HCT116 (cell line): ENCODE measurements at regions not wholly inside any gene's neighbourhood (a gene's known extent, or its start where the extent isn't known, plus 50 kb on each side); places are given as distances from the start of the nearest gene placed in this dataset.

Experiments
- ATAC-seq: fragments of 200-7000 bp; cut with Tn5 transposase; 2 replicates; pipeline ENCODE4 v1.9.1; 2020; ENCODE audit warnings: mild to moderate bottlenecking, moderate library complexity
- BruUV-seq: library from RNA; stranded (reverse); fragments of 400-500 nt; replicated peaks from 2 replicates; lab custom pipeline; 2021; lab: Mats Ljungman, UMichigan
- CTCF ChIA-PET: fragments of 300-600 bp; sonication (Branson Sonifier 250); formaldehyde crosslinking; loops from one replicate; lab custom pipeline; 2021; ENCODE audit warnings: antibody characterized with exemption; lab: Charles Lee
- POLR2A ChIA-PET: fragments of 300-600, 350-600 bp; sonication (Branson Sonifier 250); formaldehyde crosslinking; loops from one replicate; lab custom pipeline; 2021; ENCODE audit warnings: antibody characterized with exemption; lab: Charles Lee
- RAD21 ChIA-PET, 2 experiments: fragments of 300-600 bp; sonication (Branson Sonifier 250); formaldehyde crosslinking; loops; one replicate each; lab custom pipeline; 2023; ENCODE audit warnings: low total read pairs in 2 of 2; ENCODE audit not compliant: uncharacterized antibody in 2 of 2, unreplicated experiment in 2 of 2, low non-redundant PET in 1 of 2; lab: Charles Lee
- DNase-seq: peaks from one replicate; pipeline ENCODE4 v3.0.0-alpha.2; 2010; ENCODE audit warnings: low read depth, low spot score
- H2AFZ ChIP-seq: fragments of 200-600 bp; shearing (Covaris generic), sonication (generic); 2 replicates; pipeline ENCODE4 v1.6.1; 2017; ENCODE audit warnings: low read depth, mixed run types, mixed read lengths, antibody characterized with exemption, low read length; ENCODE audit not compliant: poor library complexity, severe bottlenecking
- H3K27ac ChIP-seq: 2 replicates; pipeline ENCODE4 v1.5.1; 2012; ENCODE audit warnings: low read depth, low read length
- H3K27me3 ChIP-seq: fragments of 200-600 bp; sonication (generic); 2 replicates; pipeline ENCODE4 v1.6.1; 2016; ENCODE audit warnings: mixed run types, low read length, mixed read lengths; ENCODE audit not compliant: insufficient read depth
- H3K36me3 ChIP-seq, 2 experiments: fragments of 200-500 bp in 1 of 2; fragments of 200-600 bp in 1 of 2; sonication (Bioruptor generic) in 1 of 2; sonication (generic) in 1 of 2; 2 replicates each; pipeline versions ENCODE4 v1.5.1 to v1.6.1; 2014 to 2016; ENCODE audit warnings: low read length in 2 of 2, inconsistent platforms in 1 of 2, mixed read lengths in 1 of 2, mixed run types in 1 of 2; ENCODE audit not compliant: insufficient read depth in 2 of 2, control insufficient read depth in 1 of 2
- H3K4me1 ChIP-seq, 2 experiments: fragments of 200-600 bp in 1 of 2; sonication (generic) in 1 of 2; 2 replicates each; pipeline versions ENCODE4 v1.5.1 to v1.6.1; 2012 to 2017; ENCODE audit warnings: low read length in 2 of 2, inconsistent platforms in 1 of 2, mild to moderate bottlenecking in 1 of 2, mixed read lengths in 1 of 2, mixed run types in 1 of 2, moderate library complexity in 1 of 2; ENCODE audit not compliant: insufficient read depth in 2 of 2, control insufficient read depth in 1 of 2
- H3K4me2 ChIP-seq: fragments of 200-600 bp; sonication (generic); 2 replicates; pipeline ENCODE4 v1.6.1; 2017; ENCODE audit warnings: mixed run types, low read length, mixed read lengths
- H3K4me3 ChIP-seq, 2 experiments: fragments of 200-600 bp in 1 of 2; sonication (generic) in 1 of 2; replicated peaks in 1 of 2; 2 replicates each; pipeline ENCODE4 v1.5.1; 2011 to 2016; ENCODE audit warnings: low read length in 2 of 2, control low read depth in 1 of 2, low read depth in 1 of 2, mild to moderate bottlenecking in 1 of 2, mixed read lengths in 1 of 2, mixed run types in 1 of 2
- H3K79me2 ChIP-seq: fragments of 200-600 bp; sonication (generic); 2 replicates; pipeline ENCODE4 v1.6.1; 2017; ENCODE audit warnings: mild to moderate bottlenecking, mixed run types, low read length, moderate library complexity, mixed read lengths; ENCODE audit not compliant: insufficient read depth
- H3K9ac ChIP-seq: fragments of 200-600 bp; sonication (generic); 2 replicates; pipeline ENCODE4 v1.6.1; 2016; ENCODE audit warnings: low read length, mixed read lengths
- H3K9me2 ChIP-seq: fragments of 200-600 bp; sonication (generic), shearing (Covaris generic); 2 replicates; pipeline ENCODE4 v1.6.1; 2017; ENCODE audit warnings: mixed run types, mild to moderate bottlenecking, moderate library complexity; ENCODE audit not compliant: insufficient read depth
- H3K9me3 ChIP-seq, 2 experiments: fragments of 200-500 bp in 1 of 2; fragments of 200-600 bp in 1 of 2; sonication (Bioruptor generic) in 1 of 2; sonication (generic) in 1 of 2; 2 replicates each; pipeline ENCODE4 v1.6.1; 2014 to 2017; ENCODE audit warnings: low read length in 2 of 2, mixed read lengths in 2 of 2, inconsistent platforms in 1 of 2, low read depth in 1 of 2, mild to moderate bottlenecking in 1 of 2, mixed run types in 1 of 2, moderate library complexity in 1 of 2; ENCODE audit not compliant: control insufficient read depth in 1 of 2, insufficient read depth in 1 of 2
- H4K20me1 ChIP-seq: fragments of 200-600 bp; sonication (generic), shearing (Covaris generic); 2 replicates; pipeline ENCODE4 v1.6.1; 2017; ENCODE audit warnings: mixed run types, mild to moderate bottlenecking, moderate library complexity; ENCODE audit not compliant: insufficient read depth
- CEBPB ChIP-seq: IDR thresholded peaks from 2 replicates; pipeline ENCODE4 v1.6.1; 2012; ENCODE audit warnings: low read depth
- ELF1 ChIP-seq: IDR thresholded peaks from 2 replicates; pipeline ENCODE4 v1.6.1; 2012; ENCODE audit warnings: low read depth, borderline replicate concordance
- EZH2 ChIP-seq: fragments of 200-600 bp; sonication (generic); IDR thresholded peaks from 2 replicates; pipeline ENCODE4 v1.6.1; 2017; ENCODE audit warnings: antibody characterized with exemption, mixed run types
- FOSL1 ChIP-seq: IDR thresholded peaks from 2 replicates; pipeline ENCODE4 v1.6.1; 2012; ENCODE audit warnings: low read depth
- JUND ChIP-seq: IDR thresholded peaks from 2 replicates; pipeline ENCODE4 v1.6.1; 2012
- POLR2A ChIP-seq: IDR thresholded peaks from 2 replicates; pipeline ENCODE4 v1.7.0; 2011; ENCODE audit warnings: borderline replicate concordance; ENCODE audit not compliant: insufficient read depth, insufficient read length; ENCODE audit errors: extremely low read depth
- POLR2AphosphoS5 ChIP-seq: IDR thresholded peaks from 2 replicates; pipeline ENCODE4 v1.6.1; 2011; ENCODE audit warnings: mild to moderate bottlenecking, low read depth, low read length, moderate library complexity
- SP1 ChIP-seq: IDR thresholded peaks from 2 replicates; pipeline ENCODE4 v1.6.1; 2012; ENCODE audit warnings: low read depth
- TCF7L2 ChIP-seq: IDR thresholded peaks from 2 replicates; pipeline ENCODE4 v1.7.0; 2011; ENCODE audit warnings: borderline replicate concordance, inconsistent platforms; ENCODE audit not compliant: insufficient read depth, insufficient read length; ENCODE audit errors: extremely low read depth
- YY1 ChIP-seq: IDR thresholded peaks from 2 replicates; pipeline ENCODE4 v1.6.1; 2011; ENCODE audit warnings: low read length, low read depth, moderate library complexity, mild to moderate bottlenecking; ENCODE audit not compliant: insufficient replicate concordance; ENCODE audit errors: extremely low read depth
- ZFX ChIP-seq: fragments of 450-650 bp; IDR thresholded peaks from 2 replicates; pipeline ENCODE4 v1.6.1; 2017
- intact Hi-C: fragments of 100-400 bp; cut with micrococcal nuclease; formaldehyde crosslinking; loops from 2 replicates; pipeline ENCODE4 v1.10.0; 2022
- TF ChIP-seq, protein P1 (sequence below): IDR thresholded peaks from 2 replicates; pipeline ENCODE4 v1.6.1; 2012
- TF ChIP-seq, protein P2 (sequence below): IDR thresholded peaks from 2 replicates; pipeline ENCODE4 v1.6.1; 2011; ENCODE audit warnings: mild to moderate bottlenecking, low read length, moderate library complexity; ENCODE audit not compliant: insufficient replicate concordance; ENCODE audit errors: extremely low read depth

DNA sequence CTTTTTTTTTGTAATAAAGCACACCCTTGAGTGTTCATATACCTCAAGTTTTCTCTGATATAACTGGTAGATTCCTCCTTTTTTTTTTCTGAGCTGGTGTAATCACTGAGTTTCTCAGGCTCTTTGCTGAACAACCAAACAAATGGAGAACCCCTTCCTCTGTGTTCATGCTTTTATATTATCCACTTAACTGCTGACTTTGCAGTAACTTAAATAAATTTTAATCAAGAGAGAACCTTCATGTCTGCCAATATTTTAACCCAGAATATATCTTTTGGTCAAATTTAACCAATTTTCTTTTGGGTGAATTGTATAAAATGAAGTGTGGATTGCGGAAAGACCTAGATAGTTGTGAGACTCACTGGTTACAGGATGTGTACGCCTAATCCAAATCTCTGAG, 833.0 kb upstream of the COX7C start:
- no peaks in the 10 kb centered on the region for H3K36me3 ChIP-seq
- no peaks in the 10 kb centered on the region for H3K79me2 ChIP-seq
- H3K4me2 ChIP-seq: no peak overlapping the region
- TF ChIP-seq ZFX (no peak), YY1 (no peak)
- ATAC-seq (no peak), DNase-seq (no peak)
- no peak overlapping the region for H3K4me3 ChIP-seq
- H3K27me3 ChIP-seq: no peaks in the 10 kb centered on the region
- BruUV-seq: no TSS peak
- POLR2A ChIA-PET: no interaction called here
- CTCF ChIA-PET: no interaction called here
- no peaks in the 10 kb centered on the region for H3K9me2 ChIP-seq
- H3K9ac ChIP-seq: no peak overlapping the region
- no peaks in the 10 kb centered on the region for H3K9me3 ChIP-seq
- no peaks in the 10 kb centered on the region for H4K20me1 ChIP-seq
- RAD21 ChIA-PET: no interaction called here
- no peak overlapping the region for H3K27ac ChIP-seq
- H3K4me1 ChIP-seq: no peaks in the 10 kb centered on the region
- intact Hi-C loops: no loop called here
- no peak overlapping the region for H2AFZ ChIP-seq

DNA sequence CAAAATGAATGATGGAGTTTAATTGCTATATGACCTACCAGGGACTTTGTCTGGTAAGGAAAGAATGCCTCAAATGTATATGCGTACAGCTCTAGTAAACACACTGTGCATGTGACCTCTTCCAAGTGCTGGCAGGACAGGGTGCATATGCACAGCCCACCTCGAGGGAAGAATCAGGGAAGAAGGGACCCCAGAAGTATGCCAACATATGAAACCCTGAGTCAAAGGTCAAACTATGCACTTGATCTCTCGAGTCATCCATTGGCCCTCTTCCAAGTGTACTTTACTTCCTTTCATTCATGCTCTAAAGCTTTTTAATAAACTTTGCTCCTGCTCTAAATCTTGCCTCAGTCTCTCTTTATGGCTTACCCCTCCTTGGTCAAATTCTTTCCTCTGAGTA, 804.6 kb upstream of the COX7C start:
- no TSS peak for BruUV-seq
- no peak overlapping the region for H3K9ac ChIP-seq
- H3K27ac ChIP-seq: no peak overlapping the region
- no peaks in the 10 kb centered on the region for H3K9me3 ChIP-seq
- no peaks in the 10 kb centered on the region for H4K20me1 ChIP-seq
- H3K4me1 ChIP-seq: no peaks in the 10 kb centered on the region
- no peaks in the 10 kb centered on the region for H3K27me3 ChIP-seq
- DNase-seq (no peak), ATAC-seq (no peak)
- no peak overlapping the region for H2AFZ ChIP-seq
- H3K79me2 ChIP-seq: no peaks in the 10 kb centered on the region
- ChIA-PET RAD21 (no interaction called here), POLR2A (no interaction called here), CTCF (no interaction called here)
- H3K4me2 ChIP-seq: no peak overlapping the region
- TF ChIP-seq POLR2A (no peak), ZFX (no peak), CEBPB (no peak), POLR2AphosphoS5 (no peak), SP1 (no peak), FOSL1 (no peak), ELF1 (no peak), YY1 (no peak), JUND (no peak), TCF7L2 (no peak), EZH2 (no peak)
- TF ChIP-seq, protein P1, sequence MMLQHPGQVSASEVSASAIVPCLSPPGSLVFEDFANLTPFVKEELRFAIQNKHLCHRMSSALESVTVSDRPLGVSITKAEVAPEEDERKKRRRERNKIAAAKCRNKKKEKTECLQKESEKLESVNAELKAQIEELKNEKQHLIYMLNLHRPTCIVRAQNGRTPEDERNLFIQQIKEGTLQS: no peak
- TF ChIP-seq, protein P2, sequence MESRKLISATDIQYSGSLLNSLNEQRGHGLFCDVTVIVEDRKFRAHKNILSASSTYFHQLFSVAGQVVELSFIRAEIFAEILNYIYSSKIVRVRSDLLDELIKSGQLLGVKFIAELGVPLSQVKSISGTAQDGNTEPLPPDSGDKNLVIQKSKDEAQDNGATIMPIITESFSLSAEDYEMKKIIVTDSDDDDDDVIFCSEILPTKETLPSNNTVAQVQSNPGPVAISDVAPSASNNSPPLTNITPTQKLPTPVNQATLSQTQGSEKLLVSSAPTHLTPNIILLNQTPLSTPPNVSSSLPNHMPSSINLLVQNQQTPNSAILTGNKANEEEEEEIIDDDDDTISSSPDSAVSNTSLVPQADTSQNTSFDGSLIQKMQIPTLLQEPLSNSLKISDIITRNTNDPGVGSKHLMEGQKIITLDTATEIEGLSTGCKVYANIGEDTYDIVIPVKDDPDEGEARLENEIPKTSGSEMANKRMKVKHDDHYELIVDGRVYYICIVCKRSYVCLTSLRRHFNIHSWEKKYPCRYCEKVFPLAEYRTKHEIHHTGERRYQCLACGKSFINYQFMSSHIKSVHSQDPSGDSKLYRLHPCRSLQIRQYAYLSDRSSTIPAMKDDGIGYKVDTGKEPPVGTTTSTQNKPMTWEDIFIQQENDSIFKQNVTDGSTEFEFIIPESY: no peak
- H3K36me3 ChIP-seq: no peaks in the 10 kb centered on the region
- H3K4me3 ChIP-seq: no peak overlapping the region
- H3K9me2 ChIP-seq: no peaks in the 10 kb centered on the region
- intact Hi-C loops: no loop called here
